HL-60 (cell line): ENCODE measurements at regions not wholly inside any gene's neighbourhood (a gene's known extent, or its start where the extent isn't known, plus 50 kb on each side); places are given as distances from the start of the nearest gene placed in this dataset.

Experiments
- DNase-seq, 2 experiments: peaks; one replicate each; pipeline ENCODE4 v3.0.0-alpha.2; 2010 to 2020; ENCODE audit warnings: low read depth in 1 of 2, low spot score in 1 of 2
- H3K27ac ChIP-seq: fragments of 250-450 bp; sonication (Bioruptor Pico); replicated peaks from 2 replicates; pipeline ENCODE4 v1.5.1; 2020; ENCODE audit warnings: mild to moderate bottlenecking, moderate library complexity
- H3K27me3 ChIP-seq: fragments of 250-450 bp; sonication (Bioruptor Pico); 2 replicates; pipeline ENCODE4 v1.5.1; 2021; ENCODE audit warnings: mild to moderate bottlenecking, moderate library complexity; ENCODE audit not compliant: insufficient read depth, poor library complexity, severe bottlenecking
- H3K4me3 ChIP-seq: replicated peaks from 2 replicates; pipeline ENCODE4 v1.5.1; 2011; ENCODE audit warnings: mild to moderate bottlenecking, control low read depth, low read length; ENCODE audit not compliant: insufficient read depth
- CTCF ChIP-seq: IDR thresholded peaks from one replicate; pipeline ENCODE4 v1.5.1; 2011; ENCODE audit warnings: low read length, control low read depth, inconsistent platforms; ENCODE audit not compliant: insufficient read depth
- GABPA ChIP-seq: IDR thresholded peaks from 2 replicates; pipeline ENCODE4 v1.6.1; 2012; ENCODE audit warnings: low read depth
- POLR2AphosphoS5 ChIP-seq: IDR thresholded peaks from 2 replicates; pipeline ENCODE4 v1.6.1; 2012; ENCODE audit warnings: low read depth
- REST ChIP-seq: IDR thresholded peaks from 2 replicates; pipeline ENCODE4 v1.6.1; 2012; ENCODE audit warnings: low read depth; ENCODE audit not compliant: insufficient replicate concordance
- SPI1 ChIP-seq: IDR thresholded peaks from 2 replicates; pipeline ENCODE4 v1.6.1; 2012; ENCODE audit warnings: low read depth, mild to moderate bottlenecking, borderline replicate concordance

GRCh38 chr11:97110376-97110775 lies 720.6 kb downstream of the JRKL start:
- no peak overlapping the region for H3K27ac ChIP-seq
- H3K4me3 ChIP-seq, result no peak overlapping the region
- no peak for DNase-seq
- no peaks in the 10 kb centered on the region for H3K27me3 ChIP-seq
- TF ChIP-seq POLR2AphosphoS5, result no peak
- TF ChIP-seq SPI1, result no peak
- TF ChIP-seq GABPA, result no peak
- no peak for TF ChIP-seq CTCF
- no peak for TF ChIP-seq REST

GRCh38 chr11:97111559-97111958 lies 721.7 kb downstream of the JRKL start:
- TF ChIP-seq CTCF (no peak), POLR2AphosphoS5 (no peak), REST (no peak), SPI1 (no peak), GABPA (no peak)
- Histone ChIP-seq H3K27ac (no peak overlapping the region), H3K4me3 (no peak overlapping the region), H3K27me3 (no peaks in the 10 kb centered on the region)
- no peak for DNase-seq

GRCh38 chr11:97118614-97119200 lies 728.9 kb downstream of the JRKL start:
- no peak overlapping the region for H3K27ac ChIP-seq
- no peak for DNase-seq
- no peak overlapping the region for H3K4me3 ChIP-seq
- TF ChIP-seq POLR2AphosphoS5, result no peak
- no peak for TF ChIP-seq SPI1
- no peak for TF ChIP-seq REST
- TF ChIP-seq CTCF, result no peak
- TF ChIP-seq GABPA, result no peak
- no peaks in the 10 kb centered on the region for H3K27me3 ChIP-seq
